ENCODE measurements at regions not wholly inside any gene's neighbourhood (a gene's known extent, or its start where the extent isn't known, plus 50 kb on each side); places are given as distances from the start of the nearest gene placed in this dataset.
"Not testable (repeated sequence)": the region's sequence is repeated elsewhere in the genome, so short reads cannot be mapped to it uniquely, and the experiment has no call there.

DNA sequence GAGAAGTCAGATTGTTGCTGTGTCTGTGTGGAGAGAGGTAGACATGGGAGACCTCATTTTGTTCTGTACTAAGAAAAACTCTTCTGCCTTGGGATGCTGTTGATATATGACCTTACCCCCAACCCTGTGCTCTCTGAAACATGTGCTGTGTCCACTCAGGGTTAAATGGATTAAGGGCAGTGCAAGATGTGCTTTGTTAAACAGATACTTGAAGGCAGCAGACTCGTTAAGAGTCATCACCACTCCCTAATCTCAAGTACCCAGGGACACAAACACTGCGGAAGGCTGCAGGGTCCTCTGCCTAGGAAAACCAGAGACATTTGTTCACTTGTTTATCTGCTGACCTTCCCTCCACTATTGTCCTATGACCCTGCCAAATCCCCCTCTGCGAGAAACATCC lies 1183.5 kb downstream of the FOXD4L5 start:
- H3K27ac Mint-ChIP-seq; H3K4me1 ChIP-seq (ENCODE audit: control insufficient read depth in 2 of 2, insufficient read depth in 2 of 2, low read length in 2 of 2); H3K4me3 ChIP-seq (ENCODE audit: control extremely low read depth in 1 of 5, extremely low read depth in 1 of 5, insufficient read depth in 1 of 5, low read depth in 2 of 5, low read length in 4 of 5); H3K4me2 ChIP-seq (replicated peaks; ENCODE audit: low read depth, low read length, poor library complexity, severe bottlenecking); ATAC-seq (ENCODE audit: low read depth); H3K27ac ChIP-seq (ENCODE audit: low read length in 2 of 2); H3K9me3 ChIP-seq (ENCODE audit: control extremely low read depth in 1 of 3, control insufficient read depth in 2 of 3, insufficient read depth in 1 of 3, low read length in 2 of 3); H3K79me2 ChIP-seq (ENCODE audit: control insufficient read depth, insufficient read depth, low read length); H3K27me3 Mint-ChIP-seq; intact Hi-C loops (cut with micrococcal nuclease); POLR2A ChIA-PET; DNase-seq; H3K4me3 Mint-ChIP-seq; H4K20me1 ChIP-seq (ENCODE audit: control insufficient read depth, insufficient read depth, low read length, poor library complexity, severe bottlenecking); H3K36me3 ChIP-seq (replicated peaks in 1 of 2; ENCODE audit: control extremely low read depth in 1 of 2, control insufficient read depth in 1 of 2, extremely low read depth in 1 of 2, insufficient read depth in 2 of 2, low read length in 1 of 2); H3K4me1 Mint-ChIP-seq; H3K9ac ChIP-seq (ENCODE audit: low read length); H3K27me3 ChIP-seq (replicated peaks in 1 of 4; ENCODE audit: control extremely low read depth in 1 of 4, control insufficient read depth in 3 of 4, insufficient read depth in 4 of 4, low read length in 3 of 4); H2AFZ ChIP-seq (ENCODE audit: insufficient read depth, low read depth, low read length, poor library complexity, severe bottlenecking); CTCF ChIA-PET; H3K9me3 Mint-ChIP-seq (ENCODE audit: insufficient read depth): not testable (repeated sequence)
- 100% methylated on average over 1 of the region's 3 CpGs for WGBS (ENCODE audit: insufficient coverage)

DNA sequence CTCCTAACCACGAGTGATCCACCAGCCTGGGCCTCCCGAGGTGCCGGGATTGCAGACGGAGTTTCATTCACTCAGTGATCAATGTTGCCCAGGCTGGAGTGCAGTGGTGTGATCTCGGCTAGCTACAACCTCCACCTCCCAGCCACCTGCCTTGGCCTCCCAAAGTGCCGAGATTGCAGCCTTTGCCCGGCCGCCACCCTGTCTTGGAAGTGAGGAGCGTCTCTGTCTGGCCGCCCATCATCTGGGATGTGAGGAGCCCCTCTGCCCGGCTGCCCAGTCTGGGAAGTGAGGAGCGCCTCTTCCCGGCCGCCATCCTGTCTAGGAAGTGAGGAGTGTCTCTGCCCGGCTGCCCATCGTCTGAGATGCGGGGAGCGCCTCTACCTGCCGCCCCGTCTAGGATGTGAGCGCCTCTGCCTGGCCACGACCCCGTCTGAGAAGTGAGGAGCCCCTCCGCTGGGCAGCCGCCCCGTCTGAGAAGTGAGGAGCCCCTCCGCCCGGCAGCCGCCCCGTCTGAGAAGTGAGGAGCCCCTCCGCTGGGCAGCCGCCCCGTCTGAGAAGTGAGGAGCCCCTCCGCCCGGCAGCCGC lies 1184.3 kb downstream of the FOXD4L5 start:
- ATAC-seq (ENCODE audit: low read depth); H4K20me1 ChIP-seq (ENCODE audit: control insufficient read depth, insufficient read depth, low read length, poor library complexity, severe bottlenecking); H3K9me3 ChIP-seq (ENCODE audit: control extremely low read depth in 1 of 3, control insufficient read depth in 2 of 3, insufficient read depth in 1 of 3, low read length in 2 of 3); H3K9me3 Mint-ChIP-seq (ENCODE audit: insufficient read depth); H3K4me1 ChIP-seq (ENCODE audit: control insufficient read depth in 2 of 2, insufficient read depth in 2 of 2, low read length in 2 of 2); H2AFZ ChIP-seq (ENCODE audit: insufficient read depth, low read depth, low read length, poor library complexity, severe bottlenecking); H3K4me3 ChIP-seq (ENCODE audit: control extremely low read depth in 1 of 5, extremely low read depth in 1 of 5, insufficient read depth in 1 of 5, low read depth in 2 of 5, low read length in 4 of 5); POLR2A ChIA-PET; H3K4me3 Mint-ChIP-seq; H3K27ac Mint-ChIP-seq; H3K79me2 ChIP-seq (ENCODE audit: control insufficient read depth, insufficient read depth, low read length); H3K9ac ChIP-seq (ENCODE audit: low read length); H3K36me3 ChIP-seq (replicated peaks in 1 of 2; ENCODE audit: control extremely low read depth in 1 of 2, control insufficient read depth in 1 of 2, extremely low read depth in 1 of 2, insufficient read depth in 2 of 2, low read length in 1 of 2); intact Hi-C loops (cut with micrococcal nuclease); H3K4me2 ChIP-seq (replicated peaks; ENCODE audit: low read depth, low read length, poor library complexity, severe bottlenecking); CTCF ChIA-PET; H3K27me3 ChIP-seq (replicated peaks in 1 of 4; ENCODE audit: control extremely low read depth in 1 of 4, control insufficient read depth in 3 of 4, insufficient read depth in 4 of 4, low read length in 3 of 4); H3K27ac ChIP-seq (ENCODE audit: low read length in 2 of 2); DNase-seq; H3K27me3 Mint-ChIP-seq; H3K4me1 Mint-ChIP-seq: not testable (repeated sequence)
- 86% methylated on average over 11 of the region's 36 CpGs for WGBS (ENCODE audit: insufficient coverage)

DNA sequence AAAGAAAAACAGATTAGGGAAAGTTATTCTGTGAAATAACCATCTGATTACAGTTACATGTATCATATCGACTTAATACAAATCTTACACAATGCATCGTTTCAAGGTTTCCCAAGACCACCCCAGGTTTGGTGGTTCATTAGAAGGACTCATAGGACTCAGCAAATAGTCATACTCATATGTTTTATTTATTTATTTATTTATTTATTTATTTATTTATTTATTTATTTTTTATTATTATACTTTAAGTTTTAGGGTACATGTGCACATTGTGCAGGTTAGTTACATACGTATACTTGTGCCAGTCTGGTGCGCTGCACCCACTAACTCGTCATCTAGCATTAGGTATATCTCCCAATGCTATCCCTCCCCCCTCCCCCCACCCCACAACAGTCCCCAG lies 1199.0 kb downstream of the FOXD4L5 start:
- H3K9ac ChIP-seq (ENCODE audit: low read length); H3K79me2 ChIP-seq (ENCODE audit: control insufficient read depth, insufficient read depth, low read length); POLR2A ChIA-PET; H3K4me1 Mint-ChIP-seq; intact Hi-C loops (cut with micrococcal nuclease); H3K27ac Mint-ChIP-seq; DNase-seq; H3K36me3 ChIP-seq (replicated peaks in 1 of 2; ENCODE audit: control extremely low read depth in 1 of 2, control insufficient read depth in 1 of 2, extremely low read depth in 1 of 2, insufficient read depth in 2 of 2, low read length in 1 of 2); H3K9me3 Mint-ChIP-seq (ENCODE audit: insufficient read depth); H3K9me3 ChIP-seq (ENCODE audit: control extremely low read depth in 1 of 3, control insufficient read depth in 2 of 3, insufficient read depth in 1 of 3, low read length in 2 of 3); H3K27ac ChIP-seq (ENCODE audit: low read length in 2 of 2); H2AFZ ChIP-seq (ENCODE audit: insufficient read depth, low read depth, low read length, poor library complexity, severe bottlenecking); H3K4me2 ChIP-seq (replicated peaks; ENCODE audit: low read depth, low read length, poor library complexity, severe bottlenecking); CTCF ChIA-PET; H3K4me3 ChIP-seq (ENCODE audit: control extremely low read depth in 1 of 5, extremely low read depth in 1 of 5, insufficient read depth in 1 of 5, low read depth in 2 of 5, low read length in 4 of 5); H4K20me1 ChIP-seq (ENCODE audit: control insufficient read depth, insufficient read depth, low read length, poor library complexity, severe bottlenecking); ATAC-seq (ENCODE audit: low read depth); H3K4me3 Mint-ChIP-seq; H3K4me1 ChIP-seq (ENCODE audit: control insufficient read depth in 2 of 2, insufficient read depth in 2 of 2, low read length in 2 of 2); H3K27me3 ChIP-seq (replicated peaks in 1 of 4; ENCODE audit: control extremely low read depth in 1 of 4, control insufficient read depth in 3 of 4, insufficient read depth in 4 of 4, low read length in 3 of 4); H3K27me3 Mint-ChIP-seq: not testable (repeated sequence)
- no CpG with 5 or more reads among the region's 5 CpGs for WGBS (ENCODE audit: insufficient coverage)

DNA sequence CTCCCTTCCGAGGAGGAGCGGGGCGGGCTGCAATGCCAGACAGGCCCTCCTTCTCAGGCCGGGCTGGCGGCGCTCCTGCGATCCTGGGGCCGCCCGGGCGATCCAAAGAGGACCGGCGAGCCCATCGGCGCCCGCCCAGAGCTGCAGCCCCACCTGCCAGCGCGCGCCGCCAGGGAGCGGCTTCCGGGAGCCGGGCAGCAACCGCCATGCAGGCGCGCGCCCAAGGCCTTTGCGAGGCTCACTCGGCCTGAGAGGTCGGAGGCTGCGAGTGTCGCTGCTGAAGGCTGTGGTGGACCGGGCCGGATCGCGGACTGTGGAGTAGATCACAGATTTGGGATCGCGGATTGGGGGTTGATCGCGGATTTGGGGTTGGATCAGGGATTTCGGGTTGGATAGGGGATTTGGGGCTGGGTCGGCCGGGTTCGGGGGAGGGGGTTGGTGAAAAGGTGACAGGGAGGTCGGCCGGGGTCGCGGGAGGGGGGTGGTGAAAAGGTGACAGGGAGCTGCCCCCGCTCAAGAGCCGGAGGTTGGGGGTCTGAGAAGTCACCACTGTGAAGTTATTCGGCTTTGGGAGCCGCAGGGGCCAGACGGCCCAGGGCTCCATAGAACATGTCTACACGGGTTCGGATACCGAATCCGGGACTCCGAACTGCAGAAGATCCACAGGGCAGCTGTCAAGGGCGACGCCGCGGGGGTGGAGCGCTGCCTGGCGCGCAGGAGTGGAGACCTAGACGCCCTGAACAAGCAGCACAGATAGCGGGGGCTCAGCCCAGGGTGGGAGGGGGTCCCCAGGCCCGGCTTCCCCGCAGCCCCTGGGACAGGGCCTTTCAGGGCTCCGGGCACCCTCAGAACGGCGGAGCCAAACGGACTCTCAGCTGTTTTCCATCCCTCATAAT lies 1213.4 kb downstream of the FOXD4L5 start:
- H3K79me2 ChIP-seq (ENCODE audit: control insufficient read depth, insufficient read depth, low read length); H3K9me3 Mint-ChIP-seq (ENCODE audit: insufficient read depth); POLR2A ChIA-PET; H2AFZ ChIP-seq (ENCODE audit: insufficient read depth, low read depth, low read length, poor library complexity, severe bottlenecking); H3K27me3 Mint-ChIP-seq; DNase-seq; H3K4me1 ChIP-seq (ENCODE audit: control insufficient read depth in 2 of 2, insufficient read depth in 2 of 2, low read length in 2 of 2); H3K36me3 ChIP-seq (replicated peaks in 1 of 2; ENCODE audit: control extremely low read depth in 1 of 2, control insufficient read depth in 1 of 2, extremely low read depth in 1 of 2, insufficient read depth in 2 of 2, low read length in 1 of 2); CTCF ChIA-PET; H3K4me3 ChIP-seq (ENCODE audit: control extremely low read depth in 1 of 5, extremely low read depth in 1 of 5, insufficient read depth in 1 of 5, low read depth in 2 of 5, low read length in 4 of 5); H4K20me1 ChIP-seq (ENCODE audit: control insufficient read depth, insufficient read depth, low read length, poor library complexity, severe bottlenecking); ATAC-seq (ENCODE audit: low read depth); H3K4me1 Mint-ChIP-seq; H3K27me3 ChIP-seq (replicated peaks in 1 of 4; ENCODE audit: control extremely low read depth in 1 of 4, control insufficient read depth in 3 of 4, insufficient read depth in 4 of 4, low read length in 3 of 4); intact Hi-C loops (cut with micrococcal nuclease); H3K27ac Mint-ChIP-seq; H3K9ac ChIP-seq (ENCODE audit: low read length); H3K27ac ChIP-seq (ENCODE audit: low read length in 2 of 2); H3K4me3 Mint-ChIP-seq; H3K4me2 ChIP-seq (replicated peaks; ENCODE audit: low read depth, low read length, poor library complexity, severe bottlenecking): not testable (repeated sequence)
- H3K9me3 ChIP-seq (ENCODE audit: control extremely low read depth in 1 of 3, control insufficient read depth in 2 of 3, insufficient read depth in 1 of 3, low read length in 2 of 3) = peaks cover 0 to 28% (median 0%) of the 10 kb centered on the region in 3 donors
- 76% methylated on average over 66 of the region's 72 CpGs for WGBS (ENCODE audit: insufficient coverage)

All from B cell (primary cell).